Choroid plexus epithelial cell (primary cell): ENCODE measurements at regions not wholly inside any gene's neighbourhood (a gene's known extent, or its start where the extent isn't known, plus 50 kb on each side); places are given as distances from the start of the nearest gene placed in this dataset.

Experiments used
- DNase-seq: peaks from one replicate; pipeline ENCODE4 v3.0.0-alpha.2; 2010; ENCODE audit warnings: low read depth
- H3K4me3 ChIP-seq: 2 replicates; pipeline ENCODE4 v1.5.1; 2011; ENCODE audit warnings: low read depth, mild to moderate bottlenecking, control low read depth, low read length, moderate library complexity
- CTCF ChIP-seq: conservative IDR thresholded peaks from 2 replicates; pipeline ENCODE4 v1.5.1; 2011; ENCODE audit warnings: low read depth, mild to moderate bottlenecking, control low read depth, inconsistent platforms, low read length, moderate library complexity

GRCh38 chrX:113136836-113137235, 296.2 kb upstream of the AMOT start:
- no peak for TF ChIP-seq CTCF
- no peak for DNase-seq
- H3K4me3 ChIP-seq: no peak overlapping the region

GRCh38 chrX:113133316-113133715, 292.7 kb upstream of the AMOT start:
- DNase-seq: no peak
- no peak for TF ChIP-seq CTCF
- H3K4me3 ChIP-seq: no peak overlapping the region

- no peak for TF ChIP-seq CTCF
- no peak overlapping the region for H3K4me3 ChIP-seq
These were observed 284.1 kb upstream of the AMOT start for GRCh38 chrX:113124693-113125092.

GRCh38 chrX:113075521-113075920, 234.9 kb upstream of the AMOT start:
- TF ChIP-seq CTCF: no peak
- no peak overlapping the region for H3K4me3 ChIP-seq
- no peak for DNase-seq

More at GRCh38 chrX:113124693-113125092, 284.1 kb upstream of the AMOT start:
- DNase-seq: no peak

- TF ChIP-seq CTCF: no peak
- DNase-seq: peak; percentile 0
- H3K4me3 ChIP-seq: no peak overlapping the region
These were observed 219.1 kb upstream of the AMOT start for GRCh38 chrX:113059714-113060113.

GRCh38 chrX:113058634-113059033, 218.0 kb upstream of the AMOT start:
- no peak for DNase-seq
- no peak overlapping the region for H3K4me3 ChIP-seq
- no peak for TF ChIP-seq CTCF

- no peak overlapping the region for H3K4me3 ChIP-seq
- no peak for TF ChIP-seq CTCF
- no peak for DNase-seq
These were observed 208.3 kb upstream of the AMOT start for GRCh38 chrX:113048896-113049295.
